ENCODE measurements at regions not wholly inside any gene's neighbourhood (a gene's known extent, or its start where the extent isn't known, plus 50 kb on each side); places are given as distances from the start of the nearest gene placed in this dataset.
A peak's percentile ranks its signal among the peaks of the same experiment; 100 is the strongest.
"Not testable (repeated sequence)": the region's sequence is repeated elsewhere in the genome, so short reads cannot be mapped to it uniquely, and the experiment has no call there.

DNA sequence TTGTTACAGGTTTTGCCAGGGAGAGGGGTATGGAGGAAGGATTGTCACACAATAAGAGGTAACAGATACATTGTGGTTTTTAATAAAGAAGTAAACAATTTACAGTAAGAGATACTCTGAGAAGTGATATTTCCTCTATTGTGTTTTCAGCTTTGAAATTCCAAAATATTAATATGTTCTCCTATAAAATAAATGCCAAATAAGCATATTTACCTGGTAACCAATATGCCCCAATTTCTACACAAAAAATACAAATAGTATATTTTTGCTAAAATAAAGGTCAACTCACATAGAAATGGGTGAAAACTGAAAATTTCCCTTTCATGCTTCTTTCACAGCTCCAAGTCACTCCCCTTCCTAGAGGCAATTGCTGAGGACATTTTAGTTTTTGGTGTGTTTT is 437.4 kb upstream of the UBE2E2 start:
- Histone ChIP-seq H3K36me3 (ENCODE audit: insufficient read depth, low read length) (no peaks in the 10 kb centered on the region), H3K9me3 (ENCODE audit: insufficient read depth, low read depth, low read length) (no peaks in the 10 kb centered on the region; the same call in 1 of the 2 replicates), H3K27ac (ENCODE audit: low read depth, low read length) (no peak overlapping the region), H3K4me3 (ENCODE audit: low read length) (no peak overlapping the region), H3K4me1 (ENCODE audit: insufficient read depth, low read length) (no peaks in the 10 kb centered on the region), H3K9ac (ENCODE audit: low read depth, low read length) (no peak overlapping the region), H3K27me3 (ENCODE audit: insufficient read depth, low read length) (no peaks in the 10 kb centered on the region)

DNA sequence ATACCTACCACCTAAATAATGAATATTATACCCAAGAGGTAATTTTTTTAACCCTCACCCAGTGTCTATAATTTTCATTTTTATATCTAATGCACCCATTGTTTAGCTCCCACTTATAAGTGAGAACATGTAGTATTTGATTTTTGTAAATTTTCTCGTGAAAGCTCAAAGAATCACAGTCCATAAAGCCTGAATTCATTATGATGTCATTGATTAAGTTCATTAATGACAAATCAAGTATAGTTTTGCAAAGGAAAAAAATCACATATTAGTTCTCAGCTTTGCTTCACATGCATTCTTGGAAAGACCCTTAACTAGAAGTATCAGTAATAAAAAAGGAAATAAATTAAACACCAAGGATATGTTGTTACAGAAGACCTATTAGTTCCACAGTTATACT is 425.3 kb upstream of the UBE2E2 start:
- Histone ChIP-seq H3K9ac (ENCODE audit: low read depth, low read length) (no peak overlapping the region), H3K4me3 (ENCODE audit: low read length) (no peak overlapping the region), H3K27ac (ENCODE audit: low read depth, low read length) (no peak overlapping the region), H3K36me3 (ENCODE audit: insufficient read depth, low read length) (no peaks in the 10 kb centered on the region), H3K9me3 (ENCODE audit: insufficient read depth, low read depth, low read length) (no peaks in the 10 kb centered on the region), H3K4me1 (ENCODE audit: insufficient read depth, low read length) (no peaks in the 10 kb centered on the region), H3K27me3 (ENCODE audit: insufficient read depth, low read length) (no peaks in the 10 kb centered on the region)
- no CpG with 5 or more reads among the region's 1 CpG for WGBS

DNA sequence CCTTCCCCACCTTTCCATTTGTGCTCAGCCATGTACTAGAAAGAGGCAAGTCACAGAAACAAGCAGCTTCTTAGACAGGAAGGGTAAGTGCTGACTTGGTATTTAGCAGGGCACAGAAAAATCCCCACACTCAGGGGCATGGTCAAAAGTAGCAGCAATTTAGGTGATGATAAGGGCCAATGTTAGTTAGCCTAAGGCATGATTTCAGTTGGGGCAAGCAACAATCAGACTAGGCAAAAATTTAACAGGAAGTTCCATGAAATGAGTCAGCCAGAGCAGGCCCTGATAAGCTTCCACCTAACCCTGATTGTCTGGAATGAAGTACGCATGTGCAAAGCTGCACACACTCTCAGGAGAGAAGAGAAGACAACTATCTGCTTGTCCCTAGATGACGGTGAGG is 423.4 kb upstream of the UBE2E2 start:
- Histone ChIP-seq H3K27ac (ENCODE audit: low read depth, low read length) (no peak overlapping the region), H3K36me3 (ENCODE audit: insufficient read depth, low read length) (no peaks in the 10 kb centered on the region), H3K9ac (ENCODE audit: low read depth, low read length) (no peak overlapping the region), H3K9me3 (ENCODE audit: insufficient read depth, low read depth, low read length) (peaks cover 3% of the 10 kb centered on the region; the same call in 1 of the 2 replicates), H3K27me3 (ENCODE audit: insufficient read depth, low read length) (no peaks in the 10 kb centered on the region), H3K4me3 (ENCODE audit: low read length) (no peak overlapping the region), H3K4me1 (ENCODE audit: insufficient read depth, low read length) (no peaks in the 10 kb centered on the region)
- WGBS, result 91% methylated on average over 2 of the region's 2 CpGs

DNA sequence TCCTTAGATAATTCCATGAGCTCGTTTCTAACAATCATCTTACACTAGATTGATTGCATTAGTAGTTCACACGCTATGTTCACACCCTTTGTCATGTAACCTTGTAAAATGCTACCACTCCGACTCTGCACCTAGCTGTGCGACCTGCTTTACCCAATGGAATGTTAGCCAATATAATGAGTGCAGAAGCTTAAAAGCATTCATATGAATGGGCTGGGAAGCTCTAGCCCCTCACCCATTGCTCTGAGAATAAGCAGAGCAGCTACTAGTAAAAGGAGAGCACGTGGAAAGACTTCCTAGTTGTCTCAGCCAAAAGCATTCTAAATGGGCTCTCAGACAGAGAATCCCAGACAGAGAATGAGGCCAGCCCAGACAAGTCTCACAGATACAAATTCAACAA is 410.6 kb upstream of the UBE2E2 start:
- WGBS, result 71% methylated on average over 5 of the region's 5 CpGs
- H3K27me3 ChIP-seq (ENCODE audit: insufficient read depth, low read length), result no peaks in the 10 kb centered on the region
- no peak overlapping the region for H3K27ac ChIP-seq (ENCODE audit: low read depth, low read length)

DNA sequence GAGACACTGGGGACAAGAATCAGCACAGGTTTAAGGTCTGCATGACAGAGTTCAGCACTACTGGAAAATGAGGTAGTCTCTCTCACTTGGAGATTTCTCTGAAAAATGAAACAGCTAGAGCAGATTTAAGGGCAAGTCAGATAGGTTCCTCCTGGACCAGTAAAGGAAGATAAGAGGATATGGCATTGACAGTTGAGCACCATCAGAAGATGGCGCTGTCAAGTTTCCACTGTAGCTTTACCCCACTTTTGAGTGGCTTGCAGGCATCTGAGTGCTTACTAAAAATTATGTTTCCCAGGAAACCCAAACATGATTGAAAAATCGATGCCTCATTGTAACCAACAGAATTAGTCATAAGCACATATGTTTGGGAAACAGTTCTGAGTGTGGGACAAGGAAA is 407.2 kb upstream of the UBE2E2 start:
- H3K4me3 ChIP-seq (ENCODE audit: low read length), result no peak overlapping the region
- H3K27ac ChIP-seq (ENCODE audit: low read depth, low read length), result no peak overlapping the region
- 90% methylated on average over 2 of the region's 2 CpGs for WGBS
- H3K9me3 ChIP-seq (ENCODE audit: insufficient read depth, low read depth, low read length), result no peaks in the 10 kb centered on the region
- no peaks in the 10 kb centered on the region for H3K36me3 ChIP-seq (ENCODE audit: insufficient read depth, low read length)
- no peaks in the 10 kb centered on the region for H3K27me3 ChIP-seq (ENCODE audit: insufficient read depth, low read length)
- no peak overlapping the region for H3K9ac ChIP-seq (ENCODE audit: low read depth, low read length)
- peaks cover 7% of the 10 kb centered on the region; the same call in 1 of the 2 replicates for H3K4me1 ChIP-seq (ENCODE audit: insufficient read depth, low read length)

More for the DNA sequence above, 410.6 kb upstream of the UBE2E2 start:
- H3K9me3 ChIP-seq (ENCODE audit: insufficient read depth, low read depth, low read length), result no peaks in the 10 kb centered on the region
- no peak overlapping the region for H3K4me3 ChIP-seq (ENCODE audit: low read length)
- peaks cover 7% of the 10 kb centered on the region; the same call in 1 of the 2 replicates for H3K4me1 ChIP-seq (ENCODE audit: insufficient read depth, low read length)
- H3K36me3 ChIP-seq (ENCODE audit: insufficient read depth, low read length), result no peaks in the 10 kb centered on the region
- no peak overlapping the region for H3K9ac ChIP-seq (ENCODE audit: low read depth, low read length)

DNA sequence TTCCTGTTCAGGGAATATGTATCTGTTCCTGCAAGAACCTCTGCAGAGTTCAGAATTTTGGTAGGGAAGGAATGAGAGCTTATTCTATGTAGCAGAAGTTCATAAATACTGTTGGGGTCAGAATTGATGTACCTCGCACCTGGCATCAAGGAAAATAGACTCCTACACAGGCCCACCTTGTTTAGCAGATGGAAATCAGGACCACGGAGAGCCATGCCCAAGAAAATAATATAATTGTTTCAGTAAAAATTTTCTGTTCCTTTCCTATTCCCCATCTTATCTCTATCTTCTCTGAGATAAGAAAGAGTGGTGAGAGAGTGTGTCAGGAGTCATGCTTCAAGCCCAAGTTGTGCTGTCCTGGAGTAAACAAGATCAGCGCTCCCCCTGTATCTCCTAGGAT is 404.7 kb upstream of the UBE2E2 start:
- H3K9me3 ChIP-seq (ENCODE audit: insufficient read depth, low read depth, low read length), result no peaks in the 10 kb centered on the region
- no peak overlapping the region for H3K4me3 ChIP-seq (ENCODE audit: low read length)
- H3K27me3 ChIP-seq (ENCODE audit: insufficient read depth, low read length), result no peaks in the 10 kb centered on the region
- H3K36me3 ChIP-seq (ENCODE audit: insufficient read depth, low read length), result no peaks in the 10 kb centered on the region
- H3K9ac ChIP-seq (ENCODE audit: low read depth, low read length), result no peak overlapping the region
- no peak overlapping the region for H3K27ac ChIP-seq (ENCODE audit: low read depth, low read length)
- 87% methylated on average over 2 of the region's 3 CpGs for WGBS
- no peaks in the 10 kb centered on the region for H3K4me1 ChIP-seq (ENCODE audit: insufficient read depth, low read length)

DNA sequence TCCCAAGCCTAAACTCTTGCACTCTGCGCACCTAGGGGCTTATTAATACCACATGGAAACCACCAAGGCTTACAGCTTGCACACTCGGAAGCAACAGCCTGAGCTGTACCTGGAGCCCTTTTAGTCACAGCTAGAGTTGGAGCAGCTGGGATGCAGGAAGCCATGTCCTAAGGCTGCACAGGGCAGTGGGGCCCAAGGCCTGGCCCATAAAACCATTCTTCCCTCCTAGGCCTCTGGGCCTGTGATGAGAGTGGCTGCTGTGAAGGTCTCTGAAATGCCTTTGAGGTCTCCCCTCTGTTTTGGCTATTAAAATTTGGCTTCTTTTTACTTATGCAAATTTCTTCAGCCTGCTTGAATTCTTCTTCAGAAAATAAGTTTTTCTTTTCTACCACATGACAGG is 383.9 kb upstream of the UBE2E2 start:
- no peaks in the 10 kb centered on the region for H3K36me3 ChIP-seq (ENCODE audit: insufficient read depth, low read length)
- H3K4me3 ChIP-seq (ENCODE audit: low read length), result no peak overlapping the region
- WGBS, result 99% methylated on average over 2 of the region's 2 CpGs
- H3K4me1 ChIP-seq (ENCODE audit: insufficient read depth, low read length), result no peaks in the 10 kb centered on the region
- H3K9ac ChIP-seq (ENCODE audit: low read depth, low read length), result no peak overlapping the region
- H3K27me3 ChIP-seq (ENCODE audit: insufficient read depth, low read length), result no peaks in the 10 kb centered on the region
- no peak overlapping the region for H3K27ac ChIP-seq (ENCODE audit: low read depth, low read length)
- peaks cover 4% of the 10 kb centered on the region; the same call in 1 of the 2 replicates for H3K9me3 ChIP-seq (ENCODE audit: insufficient read depth, low read depth, low read length)

DNA sequence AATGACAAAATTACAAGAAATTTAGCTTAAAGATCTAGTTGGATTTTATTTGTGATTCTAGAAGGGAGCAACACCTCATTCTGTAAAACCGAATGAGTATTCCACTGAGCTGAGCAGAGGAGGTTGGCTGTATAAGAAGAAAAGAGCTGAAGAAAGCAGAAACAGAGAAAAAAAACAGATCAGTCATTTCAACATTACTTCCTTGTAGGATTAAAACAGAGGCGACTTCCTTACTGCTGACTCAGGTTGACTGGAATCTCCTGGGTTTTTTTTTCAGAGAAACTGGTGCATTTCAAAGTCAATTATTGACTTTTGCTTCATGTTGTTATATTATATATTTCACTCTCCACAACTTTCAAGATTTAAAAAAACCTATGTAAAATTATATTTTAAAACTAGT is 368.1 kb upstream of the UBE2E2 start:
- H3K4me1 ChIP-seq (ENCODE audit: insufficient read depth, low read length), result peaks cover 18% of the 10 kb centered on the region
- H3K9ac ChIP-seq (ENCODE audit: low read depth, low read length), result no peak overlapping the region
- H3K27ac ChIP-seq (ENCODE audit: low read depth, low read length), result peak overlapping the region; percentile 28
- H3K36me3 ChIP-seq (ENCODE audit: insufficient read depth, low read length), result no peaks in the 10 kb centered on the region
- no peaks in the 10 kb centered on the region for H3K27me3 ChIP-seq (ENCODE audit: insufficient read depth, low read length)
- H3K9me3 ChIP-seq (ENCODE audit: insufficient read depth, low read depth, low read length), result no peaks in the 10 kb centered on the region
- WGBS, result 30% methylated on average over 2 of the region's 2 CpGs
- H3K4me3 ChIP-seq (ENCODE audit: low read length), result no peak overlapping the region

DNA sequence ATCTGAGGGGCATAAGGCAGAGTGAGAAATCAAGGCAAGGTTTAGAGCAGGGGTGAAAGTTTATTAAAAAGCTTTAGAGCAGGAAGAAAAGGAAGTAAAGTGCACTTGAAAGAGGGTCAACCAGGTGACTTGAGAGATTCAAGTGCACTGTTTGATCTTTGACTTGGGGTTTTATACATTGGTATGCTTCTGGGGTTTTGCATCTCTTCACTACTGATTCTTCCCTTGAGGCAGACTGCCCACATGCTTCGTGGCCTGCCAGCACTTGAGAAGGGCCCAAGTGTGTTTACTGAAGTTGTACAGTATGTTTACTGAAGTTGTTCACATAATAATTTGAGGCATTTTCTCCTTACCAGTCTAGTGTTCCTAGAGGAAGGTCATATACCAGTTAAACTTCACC is 367.0 kb upstream of the UBE2E2 start:
- Histone ChIP-seq H3K4me1 (ENCODE audit: insufficient read depth, low read length) (peaks cover 18% of the 10 kb centered on the region), H3K9me3 (ENCODE audit: insufficient read depth, low read depth, low read length) (no peaks in the 10 kb centered on the region), H3K27ac (ENCODE audit: low read depth, low read length) (no peak overlapping the region), H3K4me3 (ENCODE audit: low read length) (no peak overlapping the region), H3K36me3 (ENCODE audit: insufficient read depth, low read length) (no peaks in the 10 kb centered on the region), H3K9ac (ENCODE audit: low read depth, low read length) (no peak overlapping the region), H3K27me3 (ENCODE audit: insufficient read depth, low read length) (no peaks in the 10 kb centered on the region)
- WGBS, result 75% methylated on average over 1 of the region's 1 CpG

DNA sequence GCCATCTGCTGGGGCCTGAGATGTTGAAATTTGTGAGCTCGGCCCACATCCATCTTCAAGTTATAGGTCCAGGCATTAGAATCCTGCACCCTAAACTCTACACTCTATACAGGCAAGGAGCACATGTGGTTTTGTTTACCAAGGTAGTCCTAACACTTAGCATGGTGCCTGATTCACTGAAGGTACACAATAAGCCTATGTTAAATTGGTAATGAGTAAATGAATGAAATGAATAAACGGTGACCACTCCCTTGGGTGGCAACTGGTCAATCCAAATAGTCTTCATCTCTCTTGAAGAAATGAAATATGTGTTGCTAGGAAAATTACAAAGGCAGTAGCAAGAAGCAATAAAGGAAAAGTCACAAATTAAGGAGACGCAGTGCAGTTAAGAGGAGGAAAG is 359.3 kb upstream of the UBE2E2 start:
- WGBS, result 94% methylated on average over 3 of the region's 3 CpGs
- Histone ChIP-seq H3K9me3 (ENCODE audit: insufficient read depth, low read depth, low read length) (no peaks in the 10 kb centered on the region), H3K36me3 (ENCODE audit: insufficient read depth, low read length) (no peaks in the 10 kb centered on the region), H3K4me1 (ENCODE audit: insufficient read depth, low read length) (no peaks in the 10 kb centered on the region), H3K27me3 (ENCODE audit: insufficient read depth, low read length) (no peaks in the 10 kb centered on the region), H3K27ac (ENCODE audit: low read depth, low read length) (no peak overlapping the region), H3K4me3 (ENCODE audit: low read length) (no peak overlapping the region), H3K9ac (ENCODE audit: low read depth, low read length) (no peak overlapping the region)

DNA sequence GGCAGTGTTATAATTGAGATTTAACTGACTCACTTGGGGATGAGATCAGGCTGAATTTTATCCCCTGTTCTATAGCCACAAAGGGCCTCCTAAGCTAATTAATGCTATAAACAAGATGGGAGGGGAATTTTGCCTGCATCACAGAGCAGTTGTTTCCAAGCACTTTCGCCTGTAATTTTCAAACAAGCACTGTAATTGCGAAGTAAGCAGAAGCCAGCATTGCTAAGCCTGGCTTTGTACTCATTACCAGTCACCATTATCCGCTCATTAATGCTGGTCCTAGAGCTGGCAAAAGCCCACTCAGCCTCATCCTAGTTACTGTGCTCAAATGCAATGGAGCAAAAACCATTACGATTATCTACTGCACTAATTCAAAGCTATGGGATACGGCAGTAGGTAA is 356.6 kb upstream of the UBE2E2 start:
- Histone ChIP-seq H3K9ac (ENCODE audit: low read depth, low read length) (no peak overlapping the region), H3K27me3 (ENCODE audit: insufficient read depth, low read length) (no peaks in the 10 kb centered on the region), H3K9me3 (ENCODE audit: insufficient read depth, low read depth, low read length) (no peaks in the 10 kb centered on the region), H3K4me1 (ENCODE audit: insufficient read depth, low read length) (no peaks in the 10 kb centered on the region), H3K36me3 (ENCODE audit: insufficient read depth, low read length) (no peaks in the 10 kb centered on the region), H3K4me3 (ENCODE audit: low read length) (no peak overlapping the region), H3K27ac (ENCODE audit: low read depth, low read length) (no peak overlapping the region)
- WGBS, result 94% methylated on average over 5 of the region's 5 CpGs

DNA sequence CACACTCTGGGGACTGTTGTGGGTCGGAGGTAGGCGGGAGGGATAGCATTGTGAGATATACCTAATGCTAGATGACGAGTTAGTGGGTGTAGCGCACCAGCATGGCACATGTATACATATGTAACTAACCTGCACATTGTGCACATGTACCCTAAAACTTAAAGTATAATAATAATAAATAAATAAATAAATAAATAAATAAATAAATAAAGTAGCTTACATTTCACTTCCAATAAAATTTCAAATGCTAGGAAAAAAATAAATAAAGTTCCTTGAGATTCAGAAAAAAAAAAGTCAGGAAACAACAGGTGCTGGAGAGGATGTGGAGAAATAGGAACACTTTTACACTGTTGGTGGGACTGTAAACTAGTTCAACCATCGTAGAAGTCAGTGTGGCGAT is 353.5 kb upstream of the UBE2E2 start:
- not testable (repeated sequence) for H3K27me3 ChIP-seq (ENCODE audit: insufficient read depth, low read length); H3K4me3 ChIP-seq (ENCODE audit: low read length); H3K36me3 ChIP-seq (ENCODE audit: insufficient read depth, low read length); H3K9ac ChIP-seq (ENCODE audit: low read depth, low read length); H3K27ac ChIP-seq (ENCODE audit: low read depth, low read length); H3K4me1 ChIP-seq (ENCODE audit: insufficient read depth, low read length); H3K9me3 ChIP-seq (ENCODE audit: insufficient read depth, low read depth, low read length)
- WGBS, result 93% methylated on average over 2 of the region's 6 CpGs
